SK-N-MC (cell line): ENCODE measurements at regions not wholly inside any gene's neighbourhood (a gene's known extent, or its start where the extent isn't known, plus 50 kb on each side); places are given as distances from the start of the nearest gene placed in this dataset.

Experiments
- EZH2 ChIP-seq: fragments of 200-600 bp; sonication (generic); IDR thresholded peaks from one replicate; pipeline ENCODE4 v1.6.1; 2017; ENCODE audit warnings: antibody characterized with exemption
- POLR2AphosphoS5 ChIP-seq: IDR thresholded peaks from 2 replicates; pipeline ENCODE4 v1.6.1; 2012; ENCODE audit warnings: mild to moderate bottlenecking, low read depth, low read length, borderline replicate concordance

- TF ChIP-seq EZH2 (no peak), POLR2AphosphoS5 (no peak)
These were observed 169.7 kb upstream of the ZFHX3 start for GRCh38 chr16:73217654-73218053.
